Left forelimb (tissue), 1 donor: ENCODE measurements at regions not wholly inside any gene's neighbourhood (a gene's known extent, or its start where the extent isn't known, plus 50 kb on each side); places are given as distances from the start of the nearest gene placed in this dataset.

ENCODE experiments used
- DNase-seq: peaks from one replicate; pipeline ENCODE4 v3.0.0-alpha.2; 2018; ENCODE audit warnings: low spot score

DNA sequence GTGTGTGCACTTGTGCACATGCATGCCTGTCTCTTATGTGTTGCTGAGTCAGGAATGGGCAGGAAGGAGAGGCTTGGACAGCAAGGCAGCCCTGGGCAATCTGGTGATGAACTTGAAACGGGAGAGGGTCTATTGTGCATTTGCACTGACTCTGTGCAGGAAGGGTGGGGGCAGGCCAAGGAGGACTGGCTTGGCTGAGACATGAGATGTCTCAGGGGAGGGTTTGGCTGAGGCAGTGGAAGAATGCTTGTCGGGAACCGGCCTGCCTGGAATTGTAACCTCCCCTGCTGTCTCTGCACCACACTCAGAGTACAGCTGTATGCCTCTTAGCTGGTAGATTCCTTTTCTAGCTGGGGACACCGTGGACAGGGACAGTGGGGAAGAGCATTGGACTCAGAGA lies 176.1 kb upstream of the TNP1 start:
- DNase-seq: peak; percentile 75

DNA sequence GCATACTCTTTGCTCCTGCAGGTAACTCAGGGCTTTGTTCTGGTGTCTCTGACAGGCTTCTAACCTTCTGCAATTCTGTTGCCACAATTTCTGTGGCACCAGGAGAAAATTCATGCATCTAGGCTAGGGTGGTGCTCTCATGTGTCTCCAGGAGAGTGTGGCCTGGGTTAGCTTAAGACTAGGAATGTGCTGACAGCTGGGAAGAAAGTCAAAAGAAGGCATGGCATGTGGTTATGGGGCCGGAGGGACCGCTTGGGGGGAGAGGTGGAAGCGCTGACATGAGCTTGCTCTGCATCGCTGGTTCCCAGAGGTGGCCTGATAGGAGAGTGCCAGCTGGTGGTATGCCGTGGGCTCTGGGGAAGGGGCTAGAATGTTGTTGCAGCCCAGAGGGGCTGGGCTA lies 173.3 kb upstream of the TNP1 start:
- no peak for DNase-seq

DNA sequence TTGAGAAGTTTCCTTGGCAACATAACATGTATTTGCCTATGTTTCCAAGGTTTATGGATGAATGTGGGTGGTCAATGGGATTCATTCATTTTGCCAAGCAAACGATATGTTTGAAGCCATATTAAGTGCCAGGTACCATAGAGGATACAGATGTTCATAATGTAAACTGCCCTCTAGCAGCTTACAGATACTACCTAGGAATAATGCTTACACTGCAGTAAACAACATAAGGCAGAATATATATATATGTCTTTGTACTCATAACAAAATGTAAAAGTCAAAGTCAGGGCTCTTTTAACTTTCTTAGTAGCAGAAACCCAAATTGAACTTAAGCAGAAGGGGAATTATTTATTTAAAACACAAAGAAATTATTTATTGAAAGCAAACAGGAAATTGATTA lies 171.6 kb upstream of the TNP1 start:
- no peak for DNase-seq

DNA sequence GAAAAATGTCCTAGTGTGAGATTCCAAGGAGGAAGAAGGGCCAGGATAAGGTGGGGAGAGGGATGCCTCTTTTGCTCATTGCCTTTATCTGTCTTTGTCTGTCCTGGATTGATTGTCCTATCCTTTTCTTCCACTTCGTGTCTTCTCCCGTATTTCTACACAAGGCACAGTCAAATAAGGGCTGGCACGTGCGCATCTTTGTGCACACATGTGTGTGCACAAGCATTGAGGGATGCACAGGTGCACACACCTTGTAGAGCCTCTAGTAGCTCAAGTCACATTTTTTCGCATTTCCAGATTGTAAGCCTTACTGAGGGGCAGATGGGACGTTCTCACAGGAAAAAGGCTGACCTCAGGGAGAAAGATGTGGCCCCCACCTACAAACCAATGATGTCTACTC lies 170.2 kb upstream of the TNP1 start:
- DNase-seq: no peak

DNA sequence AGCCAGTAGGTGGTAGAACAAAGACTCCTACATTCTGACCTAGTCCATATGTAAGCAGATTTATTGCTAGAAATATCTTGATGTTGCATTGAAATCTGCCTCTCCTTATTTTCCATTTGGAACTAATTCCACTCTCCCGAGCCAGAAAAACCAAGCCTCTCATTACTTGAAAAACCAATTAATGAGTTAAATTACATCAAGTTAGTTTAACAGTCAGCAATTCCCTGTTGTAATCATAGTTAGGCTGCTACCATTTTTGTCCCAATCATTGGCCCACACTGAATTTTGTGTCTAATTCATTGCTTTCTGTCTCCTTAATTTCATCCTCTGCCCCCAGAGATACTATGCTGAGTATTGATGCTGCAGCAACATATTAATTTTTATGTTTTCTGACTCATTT lies 168.3 kb upstream of the TNP1 start:
- DNase-seq: no peak

DNA sequence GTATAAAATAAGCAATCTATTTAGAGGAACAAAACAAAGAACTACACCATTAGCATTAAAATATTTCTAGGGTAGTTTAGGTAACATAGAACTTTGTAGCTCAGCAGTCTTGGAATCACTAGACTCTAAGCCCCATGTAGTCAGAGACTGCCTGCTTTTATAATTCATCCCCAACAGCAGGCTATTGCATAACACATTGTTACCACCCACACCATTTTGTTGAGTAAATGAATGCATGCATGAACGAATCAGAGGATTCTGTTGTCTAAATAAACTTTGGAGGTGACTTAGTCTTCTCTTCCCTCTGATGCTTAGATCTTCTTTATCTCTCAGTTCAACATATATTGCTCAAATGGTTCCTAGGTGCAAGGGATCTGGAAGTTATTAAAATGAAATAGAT lies 167.6 kb upstream of the TNP1 start:
- DNase-seq: no peak

DNA sequence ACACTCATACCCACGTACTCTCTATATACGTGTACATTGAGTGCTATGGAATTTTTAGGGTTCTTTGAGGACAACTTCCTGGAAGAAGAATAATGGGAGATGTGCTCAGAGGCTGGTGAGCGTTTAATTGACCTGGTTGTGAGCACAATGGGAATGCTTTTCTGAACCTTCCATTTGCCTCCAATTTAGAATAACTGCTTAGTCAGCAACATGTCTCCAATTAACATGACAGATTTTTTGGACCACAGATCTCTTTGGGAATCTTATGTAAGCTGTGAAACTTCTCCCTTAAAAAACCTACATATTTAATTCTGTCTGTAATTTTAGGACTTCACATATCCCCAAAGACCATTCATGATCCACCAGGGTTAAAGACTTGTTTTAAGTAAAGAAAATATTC lies 166.7 kb upstream of the TNP1 start:
- no peak for DNase-seq

DNA sequence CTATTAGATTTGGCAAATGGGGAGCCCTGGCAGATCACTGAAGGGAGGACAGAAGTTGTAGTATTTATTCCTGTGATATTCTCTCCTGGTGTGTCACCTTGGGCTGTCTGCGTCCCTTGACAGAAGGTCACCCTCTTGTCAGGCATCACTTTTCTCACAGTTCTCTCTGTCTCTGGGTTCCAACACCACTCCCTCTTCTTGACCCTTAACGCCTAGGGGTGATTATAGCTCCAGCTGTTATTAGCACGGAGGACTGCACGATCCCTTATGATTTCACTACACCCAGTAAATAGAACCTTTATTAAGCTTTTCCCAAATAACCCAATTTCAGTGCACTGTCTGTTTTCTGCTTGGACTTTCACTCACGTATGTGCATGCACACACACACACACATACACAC lies 166.3 kb upstream of the TNP1 start:
- no peak for DNase-seq

DNA sequence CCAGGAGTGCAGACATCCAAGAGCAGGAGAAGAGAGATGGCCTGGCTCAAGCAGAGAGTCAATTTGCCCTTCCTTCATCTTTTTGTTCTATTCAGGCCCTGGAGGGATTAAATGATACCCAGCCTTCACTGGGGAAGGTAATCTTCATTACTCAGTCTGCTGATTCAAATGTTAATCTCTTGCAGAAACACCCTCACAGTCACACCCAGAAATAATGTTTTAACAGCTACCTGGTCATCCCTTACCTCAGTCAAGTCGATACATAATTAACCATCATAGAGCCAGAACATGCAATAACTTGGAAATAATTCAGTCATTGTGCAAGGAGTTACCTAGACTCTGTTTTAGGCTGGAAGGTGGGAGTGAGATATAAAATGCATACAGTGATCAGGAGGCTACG lies 163.7 kb upstream of the TNP1 start:
- no peak for DNase-seq

DNA sequence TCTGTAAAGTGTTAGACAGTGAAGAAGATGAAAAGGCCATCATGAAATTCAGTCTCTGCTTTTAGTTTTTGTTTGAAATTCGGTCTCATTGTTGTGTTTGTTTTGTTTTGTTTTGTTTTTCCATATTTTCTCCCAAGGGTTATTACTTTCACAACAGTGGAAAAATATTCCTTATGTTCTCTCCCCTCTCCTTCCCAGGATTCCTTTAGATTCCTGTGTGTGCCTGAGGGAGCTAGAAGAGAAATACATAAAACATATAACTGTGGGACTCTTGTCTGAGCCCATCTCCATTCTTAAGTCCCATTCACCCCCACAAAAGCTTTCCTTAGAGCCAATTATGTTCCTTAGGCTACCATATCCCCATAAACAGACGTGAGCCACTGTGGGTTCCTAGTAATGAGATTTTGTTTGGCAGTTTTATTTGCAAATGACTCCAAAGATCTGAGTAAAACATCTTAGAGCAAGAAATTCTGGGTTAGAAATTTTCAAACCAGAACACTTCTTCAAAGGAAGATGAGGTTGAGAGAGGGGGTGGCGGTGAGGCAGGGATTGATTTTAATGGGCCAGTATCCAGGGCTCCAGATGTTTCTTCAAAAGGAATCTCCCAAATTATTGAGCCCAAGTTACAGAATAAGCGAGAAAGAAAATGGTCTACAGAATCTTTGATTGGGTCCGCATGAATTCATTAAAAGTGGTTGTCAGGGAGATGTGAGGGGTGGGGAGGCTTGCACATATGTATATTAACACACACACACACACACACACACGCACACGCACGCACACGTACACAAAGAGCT lies 157.8 kb upstream of the TNP1 start:
- DNase-seq: no peak

DNA sequence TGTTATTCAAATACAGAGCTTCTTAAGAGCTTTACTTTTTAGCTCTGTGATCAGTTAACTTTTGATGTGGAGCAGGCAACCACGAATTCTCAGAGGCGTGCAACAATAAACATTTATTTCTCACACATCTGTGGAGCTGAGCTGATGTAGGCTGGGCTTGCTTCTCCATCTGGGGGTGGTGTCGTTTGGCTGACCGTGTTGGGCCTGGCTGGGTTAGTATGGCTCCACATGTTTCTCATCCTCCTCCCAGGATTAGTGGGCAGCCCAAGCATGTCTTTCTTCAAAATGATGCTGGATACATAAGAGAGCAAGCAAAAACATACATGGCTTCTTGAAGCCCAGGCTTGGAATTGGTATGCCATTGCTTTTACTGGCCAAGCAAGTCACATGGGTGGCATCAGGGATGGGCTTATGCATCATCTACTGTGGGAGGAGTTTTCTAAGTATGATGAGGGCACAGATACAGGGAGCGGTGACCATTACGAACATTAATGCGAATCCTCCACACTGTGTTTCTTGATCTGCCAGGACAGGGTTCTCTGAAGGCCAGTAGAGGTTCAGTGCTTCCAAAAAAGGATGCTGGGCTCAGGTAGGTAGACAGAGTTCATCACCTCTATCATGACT lies 157.0 kb upstream of the TNP1 start:
- no peak for DNase-seq

DNA sequence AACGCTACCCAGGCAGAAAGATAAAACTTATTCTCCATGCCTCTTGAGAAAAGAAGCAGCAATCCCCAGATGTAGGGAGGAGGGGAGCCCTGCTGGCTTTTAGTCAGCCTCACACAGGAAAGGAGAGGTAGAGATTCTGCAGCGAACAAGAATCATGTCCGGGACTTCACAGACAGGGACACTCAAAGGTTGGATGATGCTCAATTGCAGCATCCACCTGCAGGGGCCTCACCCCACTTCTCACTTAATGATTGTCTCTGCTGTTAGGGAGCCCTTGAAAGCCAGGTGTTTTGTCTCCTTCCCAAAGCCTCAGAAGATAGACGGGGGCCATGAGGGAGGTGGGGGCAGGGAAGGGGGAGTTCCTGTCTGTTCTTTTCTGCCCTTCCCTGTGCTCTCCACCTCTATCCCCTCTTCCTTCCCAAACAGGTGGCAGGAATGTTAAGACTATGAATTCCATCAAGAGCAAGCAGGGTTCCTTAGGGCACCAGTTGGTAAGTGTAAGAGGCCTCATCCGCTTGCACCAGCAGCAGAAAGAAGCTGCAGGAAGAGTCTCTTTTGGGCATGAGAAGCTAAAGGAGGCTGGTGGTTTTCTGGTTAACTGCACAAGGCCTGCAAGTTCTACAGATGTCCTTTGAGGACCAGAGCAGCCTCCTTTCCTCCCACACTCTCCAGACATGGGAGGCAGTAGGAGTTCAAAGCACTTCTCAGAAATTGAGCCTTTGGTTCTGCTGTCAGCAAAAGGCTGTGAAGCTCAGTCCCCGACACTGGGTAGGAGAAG lies 154.7 kb upstream of the TNP1 start:
- no peak for DNase-seq

DNA sequence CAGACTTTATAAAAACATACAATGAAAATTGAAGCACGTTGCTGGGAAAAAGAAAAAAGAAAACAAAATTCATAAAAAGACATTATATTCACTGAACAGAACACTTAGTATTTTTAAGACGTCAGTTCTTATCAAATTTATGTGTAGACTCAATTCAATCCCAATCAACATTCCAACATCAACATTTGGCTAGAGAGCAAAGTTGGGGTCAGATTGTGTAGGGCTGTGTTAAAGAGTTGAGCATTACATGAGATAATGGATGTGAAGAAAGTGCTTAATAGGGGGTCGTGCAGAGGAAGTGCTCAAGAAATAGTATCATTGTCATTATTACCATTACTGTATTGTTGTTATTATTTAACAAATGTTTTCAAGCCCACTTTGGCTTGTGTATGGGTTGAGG lies 154.1 kb upstream of the TNP1 start:
- DNase-seq: no peak

DNA sequence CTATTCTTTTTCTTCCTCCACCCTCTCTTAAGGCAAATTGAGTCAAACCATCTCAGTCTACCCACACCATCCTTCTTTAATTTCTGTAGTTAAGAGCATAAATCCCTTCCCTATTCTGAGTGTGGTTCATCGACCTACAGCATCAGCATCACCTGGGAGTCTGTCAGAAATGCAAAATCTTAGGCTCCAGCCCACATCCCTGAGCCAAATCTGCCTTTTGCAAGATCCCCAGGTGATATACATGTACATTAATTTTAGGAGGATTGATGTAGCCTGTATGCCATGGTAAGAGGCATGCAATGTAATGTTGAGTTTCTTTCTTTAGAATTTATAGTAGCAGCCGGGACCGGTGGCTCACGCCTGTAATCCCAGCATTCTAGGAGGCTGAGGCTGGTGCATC lies 151.7 kb upstream of the TNP1 start:
- DNase-seq: no peak

DNA sequence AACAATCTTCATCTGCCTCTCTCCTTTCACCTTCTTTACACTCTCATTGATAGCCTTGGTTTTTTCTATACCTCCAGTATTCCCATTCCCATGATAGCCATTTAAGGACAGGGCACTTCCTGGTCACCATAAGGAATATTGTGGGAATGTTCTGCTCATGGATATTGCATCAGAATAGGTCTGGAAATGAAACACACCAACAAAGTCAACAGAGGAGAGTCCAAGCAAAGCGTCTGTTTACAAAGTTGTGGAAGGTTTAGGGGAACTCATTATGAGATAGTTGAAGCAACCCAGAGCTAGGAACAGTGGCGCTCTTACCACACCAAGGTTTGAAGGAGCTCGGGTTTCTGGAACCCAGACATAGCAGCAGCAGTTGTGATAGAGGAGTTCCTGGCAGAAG lies 150.3 kb upstream of the TNP1 start:
- no peak for DNase-seq

DNA sequence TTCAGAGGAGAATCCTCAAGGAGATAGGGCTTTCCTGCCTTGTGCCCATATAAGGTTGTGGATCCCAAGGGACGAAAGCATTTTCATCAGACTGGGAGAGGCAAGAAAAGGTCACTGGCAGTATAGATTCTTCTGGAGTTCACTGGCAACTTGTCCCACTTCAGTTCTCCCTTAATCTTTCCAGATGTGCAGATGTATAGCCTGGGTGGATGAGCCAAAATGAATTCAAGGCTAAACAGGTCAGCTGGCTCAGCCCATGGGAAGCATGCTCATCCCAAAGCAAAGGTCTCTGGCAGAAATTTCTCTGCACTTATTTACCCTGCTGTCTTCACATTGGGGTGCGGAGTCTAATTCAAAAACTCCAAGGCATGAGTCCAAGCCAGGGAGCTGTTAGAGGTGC lies 148.9 kb upstream of the TNP1 start:
- DNase-seq: no peak

DNA sequence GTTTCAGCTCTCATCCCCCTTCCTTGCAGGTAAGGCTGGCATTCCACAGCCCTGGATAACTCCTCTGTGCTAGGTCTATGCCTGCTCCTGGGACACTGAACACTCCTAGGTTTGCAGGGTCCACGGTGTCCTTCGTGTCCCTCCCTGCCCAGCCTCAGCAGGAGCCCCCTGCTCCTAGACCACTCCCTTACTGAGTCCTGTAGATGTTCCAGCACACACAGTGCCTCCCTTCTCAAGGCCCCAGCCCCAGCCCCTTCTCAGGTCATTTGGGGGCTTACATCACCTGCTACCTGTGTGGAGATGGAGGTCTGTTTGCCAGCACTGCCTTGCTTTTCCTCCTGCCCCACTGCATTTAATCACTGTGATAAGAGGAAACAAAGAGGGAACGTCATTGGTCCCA lies 146.4 kb upstream of the TNP1 start:
- no peak for DNase-seq

DNA sequence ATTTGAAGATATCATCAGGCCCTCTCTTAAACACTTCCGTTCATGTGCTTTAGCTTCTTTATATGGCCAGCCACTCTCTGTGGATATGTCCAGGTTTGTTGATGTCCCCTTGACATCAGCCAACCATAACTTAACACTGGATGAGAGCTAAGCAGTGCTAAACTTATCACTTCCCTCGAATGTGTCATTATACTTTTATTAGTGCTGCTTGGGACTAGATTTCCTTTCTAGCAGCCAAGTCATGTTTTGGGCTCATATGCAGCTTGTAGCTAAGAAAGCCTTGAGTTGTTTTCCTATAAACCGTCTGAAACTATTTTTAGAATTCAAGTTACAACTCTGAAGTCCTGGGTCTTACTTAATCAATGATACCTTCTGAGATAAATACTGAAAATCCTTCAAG lies 144.8 kb upstream of the TNP1 start:
- no peak for DNase-seq

DNA sequence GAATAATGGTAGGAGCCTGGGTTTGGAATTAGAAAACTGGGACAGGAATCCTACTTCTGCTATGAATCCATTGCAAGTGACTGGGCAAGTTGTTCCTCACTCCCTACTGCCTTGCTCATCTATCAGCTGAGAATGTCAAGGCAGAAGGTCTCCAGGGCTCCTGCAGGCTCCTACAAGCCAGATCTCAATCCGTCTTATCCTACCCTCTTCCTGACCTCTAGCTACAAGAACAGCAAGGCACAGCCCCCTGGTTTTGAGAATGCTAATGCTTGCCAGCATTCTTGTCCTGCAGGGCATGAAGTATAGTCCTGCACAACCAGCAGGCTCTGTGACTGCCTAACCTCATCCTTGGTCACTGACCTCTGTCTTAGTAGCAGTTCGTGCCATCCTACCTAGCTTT lies 141.9 kb upstream of the TNP1 start:
- DNase-seq: no peak

DNA sequence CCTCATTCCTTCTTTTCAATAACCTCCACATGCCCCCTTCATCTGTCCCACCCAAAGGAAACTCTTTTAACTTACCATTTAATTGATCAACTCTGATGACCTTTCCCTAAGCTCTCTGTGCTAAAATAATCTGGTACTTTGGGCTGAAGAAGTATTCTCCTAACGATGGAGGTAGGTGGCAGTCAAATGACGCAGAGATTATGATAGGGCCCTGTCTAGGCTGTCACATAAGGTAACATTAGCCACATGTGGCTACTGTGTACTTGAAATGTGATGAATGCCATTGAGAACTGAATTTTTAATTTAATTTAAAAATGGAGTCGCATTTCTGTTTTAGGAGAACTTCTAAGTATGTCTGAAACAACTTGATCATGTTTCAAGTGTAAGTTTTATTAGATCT lies 140.5 kb upstream of the TNP1 start:
- DNase-seq: no peak

DNA sequence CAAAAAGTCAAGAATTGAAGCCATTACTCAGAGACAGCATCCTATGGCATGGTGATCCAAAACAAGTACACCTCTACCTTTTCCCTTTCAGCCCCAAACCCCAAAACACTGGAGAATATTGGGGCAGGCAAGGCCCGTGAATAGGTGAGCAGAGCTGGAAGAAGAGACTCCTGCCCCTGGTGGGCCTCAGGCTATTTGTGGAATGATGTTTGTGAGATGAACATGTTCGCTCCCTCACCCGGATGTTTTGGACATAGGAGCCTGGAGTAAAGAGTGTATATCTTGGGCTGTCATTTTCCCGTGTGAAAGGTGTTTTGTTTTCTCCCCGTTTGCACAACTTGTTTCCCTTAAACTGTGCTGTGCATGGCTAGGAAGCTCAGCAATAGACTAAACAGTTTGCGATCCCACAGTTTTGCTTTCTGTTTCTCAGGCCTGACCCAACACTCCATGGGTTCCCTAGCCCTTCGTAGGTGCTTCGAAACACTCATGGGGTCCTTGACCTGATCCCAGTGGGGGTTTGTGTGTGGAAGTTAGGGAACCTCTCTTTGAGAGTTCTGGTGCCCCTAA lies 136.5 kb upstream of the TNP1 start:
- DNase-seq: no peak

DNA sequence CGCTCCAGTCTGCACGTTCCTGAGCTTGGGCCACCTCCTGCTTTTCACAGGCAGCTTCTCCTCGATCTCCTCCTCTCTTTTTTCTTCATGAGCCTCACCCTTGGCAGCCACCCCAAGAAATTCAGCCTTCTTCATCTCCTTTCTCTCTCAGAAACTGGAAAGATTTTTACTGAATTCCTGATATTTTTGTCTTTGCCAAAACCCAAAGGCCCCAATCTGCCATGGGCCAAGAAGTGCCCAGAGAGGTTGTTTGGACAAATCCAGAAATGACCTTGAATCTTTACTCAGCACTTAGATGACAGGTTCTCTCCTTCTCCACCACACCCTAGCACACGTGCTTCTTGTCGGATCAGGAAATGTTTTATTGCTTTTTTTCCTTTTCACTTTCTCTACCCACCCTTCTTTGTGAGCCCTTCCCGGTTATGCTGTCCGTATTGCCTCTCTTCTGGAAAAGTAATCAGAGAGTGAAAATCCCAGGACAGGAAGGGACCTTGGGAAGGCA lies 134.5 kb upstream of the TNP1 start:
- no peak for DNase-seq
